MM.1S (cell line): ENCODE measurements at regions not wholly inside any gene's neighbourhood (a gene's known extent, or its start where the extent isn't known, plus 50 kb on each side); places are given as distances from the start of the nearest gene placed in this dataset.

Experiments used
- DNase-seq: peaks from one replicate; pipeline ENCODE4 v3.0.0-alpha.2; 2015
- H2AFZ ChIP-seq: fragments of 300-600 bp; sonication (generic); 2 replicates; pipeline ENCODE4 v1.6.0; 2016; ENCODE audit warnings: antibody characterized with exemption, low read length
- H3F3A ChIP-seq: fragments of 300-600 bp; sonication (generic); 2 replicates; pipeline ENCODE4 v1.6.1; 2016; ENCODE audit warnings: mild to moderate bottlenecking, antibody characterized with exemption, low read length, moderate library complexity, mixed read lengths; ENCODE audit not compliant: insufficient read depth
- H3K27ac ChIP-seq: fragments of 300-600 bp; sonication (generic); 2 replicates; pipeline ENCODE4 v1.5.1; 2016; ENCODE audit warnings: mild to moderate bottlenecking, low read length
- H3K27me3 ChIP-seq: fragments of 300-600 bp; sonication (generic); replicated peaks from 2 replicates; pipeline ENCODE4 v1.6.0; 2016; ENCODE audit warnings: low read length; ENCODE audit not compliant: insufficient read depth
- H3K36me3 ChIP-seq: fragments of 300-600 bp; sonication (generic); replicated peaks from 2 replicates; pipeline ENCODE4 v1.6.1; 2016; ENCODE audit warnings: mild to moderate bottlenecking, low read length, mixed read lengths; ENCODE audit not compliant: insufficient read depth
- H3K4me1 ChIP-seq: fragments of 300-600 bp; sonication (generic); 2 replicates; pipeline ENCODE4 v1.6.1; 2016; ENCODE audit warnings: low read length, mixed read lengths
- H3K4me2 ChIP-seq: fragments of 300-600 bp; sonication (generic); 2 replicates; pipeline ENCODE4 v1.6.0; 2016; ENCODE audit warnings: low read depth, low read length
- H3K4me3 ChIP-seq: fragments of 300-600 bp; sonication (generic); 2 replicates; pipeline ENCODE4 v1.5.1; 2016; ENCODE audit warnings: low read length, mixed read lengths
- H3K79me2 ChIP-seq: fragments of 300-600 bp; sonication (generic); 2 replicates; pipeline ENCODE4 v1.6.1; 2016; ENCODE audit warnings: mixed run types, low read length, mixed read lengths
- H3K9ac ChIP-seq: fragments of 300-600 bp; sonication (generic); 2 replicates; pipeline ENCODE4 v1.6.1; 2016; ENCODE audit warnings: low read length, mixed read lengths
- H3K9me2 ChIP-seq: fragments of 300-600 bp; sonication (generic); replicated peaks from 2 replicates; pipeline ENCODE4 v1.6.1; 2016; ENCODE audit warnings: mild to moderate bottlenecking, low read length, mixed read lengths; ENCODE audit not compliant: insufficient read depth
- H3K9me3 ChIP-seq: fragments of 300-600 bp; sonication (generic); replicated peaks from 2 replicates; pipeline ENCODE4 v1.6.1; 2016; ENCODE audit warnings: mild to moderate bottlenecking, low read length, mixed read lengths; ENCODE audit not compliant: insufficient read depth
- H4K20me1 ChIP-seq: fragments of 300-600 bp; sonication (generic); 2 replicates; pipeline ENCODE4 v1.6.1; 2016; ENCODE audit warnings: mild to moderate bottlenecking, low read length, moderate library complexity, mixed read lengths; ENCODE audit not compliant: insufficient read depth
- CTCF ChIP-seq: fragments of 300-600 bp; sonication (generic); IDR thresholded peaks from 2 replicates; pipeline ENCODE4 v1.5.1; 2016; ENCODE audit warnings: antibody characterized with exemption, low read length, mixed read lengths
- EZH2 ChIP-seq: fragments of 300-600 bp; sonication (generic); optimal IDR thresholded peaks from 2 replicates; pipeline ENCODE3; 2017; ENCODE audit warnings: low read depth, mild to moderate bottlenecking, antibody characterized with exemption, low read length, mixed read lengths
- EZH2phosphoT487 ChIP-seq: fragments of 300-600 bp; sonication (generic); IDR thresholded peaks from 2 replicates; pipeline ENCODE4 v1.6.1; 2018; ENCODE audit warnings: antibody characterized with exemption, low read length

DNA sequence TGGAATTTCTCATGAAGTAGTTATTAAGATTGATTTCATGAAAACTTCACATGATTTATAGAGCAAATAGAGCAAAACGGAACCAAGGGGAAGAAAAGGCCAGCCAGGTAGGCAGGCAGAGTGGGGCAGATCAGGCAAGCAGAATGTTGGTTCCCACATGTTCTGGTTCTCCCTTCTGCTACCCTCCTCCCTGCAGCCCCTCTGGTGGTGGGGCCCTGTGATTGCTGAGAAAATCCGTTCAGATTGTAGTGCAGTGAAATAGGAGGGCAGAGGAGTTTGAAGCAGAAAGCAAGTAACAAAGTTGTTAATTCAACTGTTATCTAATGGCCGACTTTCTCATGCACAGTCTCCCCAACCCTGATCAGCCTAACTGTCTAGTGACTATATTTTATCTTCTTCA, 185.3 kb downstream of the MID1IP1 start:
- H3K4me2 ChIP-seq = no peak overlapping the region
- no peak overlapping the region for H3K27ac ChIP-seq
- no peaks in the 10 kb centered on the region for H4K20me1 ChIP-seq
- H3K9me2 ChIP-seq = no peaks in the 10 kb centered on the region
- H3K9me3 ChIP-seq = no peaks in the 10 kb centered on the region
- no peak for TF ChIP-seq EZH2phosphoT487
- no peak for TF ChIP-seq CTCF
- TF ChIP-seq EZH2 = no peak
- no peak overlapping the region for H3K4me3 ChIP-seq
- H3K79me2 ChIP-seq = no peaks in the 10 kb centered on the region
- H3F3A ChIP-seq = no peaks in the 10 kb centered on the region
- no peaks in the 10 kb centered on the region for H3K27me3 ChIP-seq
- H3K9ac ChIP-seq = no peak overlapping the region
- no peaks in the 10 kb centered on the region for H3K4me1 ChIP-seq
- no peaks in the 10 kb centered on the region for H3K36me3 ChIP-seq
- no peak overlapping the region for H2AFZ ChIP-seq
- DNase-seq = no peak

- no peaks in the 10 kb centered on the region for H3K9me2 ChIP-seq
- no peak for DNase-seq
- H3K27ac ChIP-seq = no peak overlapping the region
Observed at GRCh38 chrX:38987198-38987651, 186.0 kb downstream of the MID1IP1 start.

GRCh38 chrX:38988301-38988700, 187.0 kb downstream of the MID1IP1 start:
- H3K36me3 ChIP-seq = no peaks in the 10 kb centered on the region
- DNase-seq = no peak
- H3K4me2 ChIP-seq = no peak overlapping the region
- H3K4me3 ChIP-seq = no peak overlapping the region
- H3K79me2 ChIP-seq = no peaks in the 10 kb centered on the region
- H2AFZ ChIP-seq = no peak overlapping the region
- no peak overlapping the region for H3K9ac ChIP-seq
- no peaks in the 10 kb centered on the region for H3F3A ChIP-seq
- no peaks in the 10 kb centered on the region for H3K9me2 ChIP-seq
- H4K20me1 ChIP-seq = no peaks in the 10 kb centered on the region
- H3K27me3 ChIP-seq = no peaks in the 10 kb centered on the region
- H3K4me1 ChIP-seq = no peaks in the 10 kb centered on the region
- TF ChIP-seq EZH2phosphoT487 = no peak
- TF ChIP-seq EZH2 = no peak
- no peak for TF ChIP-seq CTCF
- no peaks in the 10 kb centered on the region for H3K9me3 ChIP-seq
- H3K27ac ChIP-seq = no peak overlapping the region

More at GRCh38 chrX:38987198-38987651, 186.0 kb downstream of the MID1IP1 start:
- H2AFZ ChIP-seq = no peak overlapping the region
- no peak overlapping the region for H3K9ac ChIP-seq
- H3K79me2 ChIP-seq = no peaks in the 10 kb centered on the region
- no peak overlapping the region for H3K4me3 ChIP-seq
- no peaks in the 10 kb centered on the region for H3K36me3 ChIP-seq
- H3F3A ChIP-seq = no peaks in the 10 kb centered on the region
- TF ChIP-seq EZH2 = no peak
- no peak for TF ChIP-seq EZH2phosphoT487
- no peak for TF ChIP-seq CTCF
- H3K27me3 ChIP-seq = no peaks in the 10 kb centered on the region
- H4K20me1 ChIP-seq = no peaks in the 10 kb centered on the region
- H3K4me2 ChIP-seq = no peak overlapping the region
- no peaks in the 10 kb centered on the region for H3K9me3 ChIP-seq
- no peaks in the 10 kb centered on the region for H3K4me1 ChIP-seq
